ENCODE measurements at regions not wholly inside any gene's neighbourhood (a gene's known extent, or its start where the extent isn't known, plus 50 kb on each side); places are given as distances from the start of the nearest gene placed in this dataset.

DNA sequence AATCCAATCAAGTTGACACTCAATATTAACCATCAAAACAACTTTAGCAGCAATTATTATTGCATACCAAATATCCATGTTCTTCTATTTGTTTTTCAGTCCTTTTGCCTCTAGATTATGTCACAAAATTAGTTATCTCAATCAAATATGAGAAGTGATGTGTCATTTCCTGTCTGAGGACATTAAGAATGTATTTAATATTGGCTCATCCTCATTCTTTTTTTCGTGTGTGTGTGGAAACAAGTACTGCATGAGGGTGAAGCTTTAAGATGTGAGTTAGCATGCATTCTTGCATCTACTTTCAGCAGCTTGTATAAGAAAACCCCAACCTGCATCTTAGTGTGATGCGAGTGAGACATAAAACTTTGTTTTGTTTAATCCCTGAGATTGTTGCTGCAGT is 301.4 kb downstream of the GRIA2 start:
- ATAC-seq (no peak), DNase-seq (no peak)
- Histone ChIP-seq H3K27me3 (no peaks in the 10 kb centered on the region), H3K27ac (no peak overlapping the region), H3K4me1 (no peaks in the 10 kb centered on the region), H3K36me3 (no peaks in the 10 kb centered on the region), H3K4me3 (no peak overlapping the region), H3K9me3 (no peaks in the 10 kb centered on the region)
- in situ Hi-C loops (cut with MboI; ENCODE audit: low sequenced_read_pairs in 4 of 4) = no loop called here
- intact Hi-C loops (cut with DNase I; ENCODE audit: low total_unique reads) = no loop called here
- TF ChIP-seq POLR2A (IDR thresholded peaks at IDR 0.05) (no peak), CTCF (IDR thresholded peaks at IDR 0.05 in 4 of 5, conservative IDR thresholded peaks at IDR 0.05 in 1 of 5) (no peak)

DNA sequence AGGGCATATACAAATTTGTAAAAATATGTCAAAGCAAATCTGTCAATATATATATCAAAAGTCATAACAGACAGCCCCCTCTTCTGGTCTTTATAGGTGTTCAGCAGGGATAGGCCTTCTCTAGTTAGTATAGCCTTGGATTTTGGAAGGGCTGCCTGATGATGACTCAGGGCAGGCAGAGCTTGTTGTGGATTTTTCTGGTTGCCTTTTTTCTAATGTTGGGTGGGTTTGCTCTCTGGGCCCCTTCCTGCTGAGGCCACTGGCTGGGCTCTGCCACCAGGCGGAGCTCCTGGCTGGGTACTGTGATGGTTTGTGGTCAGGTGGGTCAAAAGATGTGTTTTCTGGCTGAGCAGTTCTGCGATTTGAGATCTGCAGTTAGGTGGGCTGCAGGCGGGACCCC is 294.2 kb downstream of the GRIA2 start:
- Histone ChIP-seq H3K4me3 (no peak overlapping the region), H3K27me3 (no peaks in the 10 kb centered on the region), H3K36me3 (no peaks in the 10 kb centered on the region), H3K27ac (no peak overlapping the region), H3K4me1 (no peaks in the 10 kb centered on the region), H3K9me3 (no peaks in the 10 kb centered on the region)
- in situ Hi-C loops (cut with MboI; ENCODE audit: low sequenced_read_pairs in 4 of 4) = no loop called here
- no peak for DNase-seq
- no peak for TF ChIP-seq POLR2A (IDR thresholded peaks at IDR 0.05)
- TF ChIP-seq CTCF (IDR thresholded peaks at IDR 0.05 in 4 of 5, conservative IDR thresholded peaks at IDR 0.05 in 1 of 5) = no peak
- no peak for ATAC-seq
- intact Hi-C loops (cut with DNase I; ENCODE audit: low total_unique reads) = no loop called here

- no peak overlapping the region for H3K27ac ChIP-seq
- no peaks in the 10 kb centered on the region for H3K27me3 ChIP-seq
- intact Hi-C loops (cut with DNase I; ENCODE audit: low total_unique reads) (no loop called here), in situ Hi-C loops (cut with MboI; ENCODE audit: low sequenced_read_pairs in 4 of 4) (no loop called here)
- H3K36me3 ChIP-seq = no peaks in the 10 kb centered on the region
- no peak overlapping the region for H3K4me3 ChIP-seq
- no peak for TF ChIP-seq POLR2A (IDR thresholded peaks at IDR 0.05)
- H3K9me3 ChIP-seq = no peaks in the 10 kb centered on the region
- ATAC-seq (no peak), DNase-seq (no peak)
- no peaks in the 10 kb centered on the region for H3K4me1 ChIP-seq
These were observed 288.8 kb downstream of the GRIA2 start for GRCh38 chr4:157509341-157509740.

DNA sequence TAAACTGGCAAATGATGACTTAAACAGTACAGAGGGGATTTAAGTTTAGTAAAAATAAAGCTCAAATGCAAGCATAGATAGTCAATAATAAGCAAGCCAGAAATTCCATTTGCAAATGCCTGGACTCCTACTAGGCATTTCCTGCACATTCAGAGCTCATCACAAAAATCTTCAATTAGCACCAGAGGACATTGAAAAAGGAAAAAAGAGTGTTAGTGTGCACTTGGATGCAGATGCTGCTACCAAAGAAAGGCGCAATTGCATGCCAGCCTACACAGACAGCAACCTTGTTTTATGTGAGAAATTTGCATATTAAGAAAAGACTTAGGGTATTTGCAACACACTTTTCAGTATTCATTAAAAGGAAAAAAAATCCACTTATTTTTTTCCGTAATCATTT is 282.1 kb downstream of the GRIA2 start:
- TF ChIP-seq CTCF (IDR thresholded peaks at IDR 0.05 in 4 of 5, conservative IDR thresholded peaks at IDR 0.05 in 1 of 5) = no peak
- TF ChIP-seq POLR2A (IDR thresholded peaks at IDR 0.05) = no peak
- Histone ChIP-seq H3K27me3 (no peaks in the 10 kb centered on the region), H3K27ac (no peak overlapping the region), H3K9me3 (no peaks in the 10 kb centered on the region), H3K36me3 (no peaks in the 10 kb centered on the region), H3K4me1 (no peaks in the 10 kb centered on the region), H3K4me3 (no peak overlapping the region)
- in situ Hi-C loops (cut with MboI; ENCODE audit: low sequenced_read_pairs in 4 of 4) (no loop called here), intact Hi-C loops (cut with DNase I; ENCODE audit: low total_unique reads) (no loop called here)
- DNase-seq (no peak), ATAC-seq (no peak)

DNA sequence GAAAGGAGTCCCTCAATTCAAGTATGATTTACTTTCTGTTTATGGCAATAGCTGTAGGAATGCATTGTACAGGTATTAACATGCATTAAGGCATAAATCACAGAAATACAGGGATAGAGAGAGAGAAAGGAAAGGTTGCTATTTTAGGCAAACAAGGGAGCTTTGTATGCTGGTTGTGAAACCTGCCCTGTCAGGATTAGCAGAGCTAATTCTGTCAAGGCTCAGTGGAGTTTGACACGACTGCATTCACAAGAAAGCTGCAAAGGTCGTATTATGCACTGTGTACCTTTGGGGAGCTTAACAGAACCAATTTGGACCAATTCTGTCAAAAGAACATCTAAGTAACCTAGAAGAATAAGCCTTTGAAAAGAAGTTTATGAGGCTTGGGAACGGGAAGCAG is 239.3 kb downstream of the GRIA2 start:
- Histone ChIP-seq H3K4me3 (no peak overlapping the region), H3K36me3 (no peaks in the 10 kb centered on the region), H3K9me3 (no peaks in the 10 kb centered on the region), H3K4me1 (no peaks in the 10 kb centered on the region), H3K27me3 (no peaks in the 10 kb centered on the region), H3K27ac (no peak overlapping the region)
- TF ChIP-seq POLR2A (IDR thresholded peaks at IDR 0.05) = no peak
- intact Hi-C loops (cut with DNase I; ENCODE audit: low total_unique reads) = no loop called here
- DNase-seq (no peak), ATAC-seq (no peak)
- in situ Hi-C loops (cut with MboI; ENCODE audit: low sequenced_read_pairs in 4 of 4) = no loop called here

DNA sequence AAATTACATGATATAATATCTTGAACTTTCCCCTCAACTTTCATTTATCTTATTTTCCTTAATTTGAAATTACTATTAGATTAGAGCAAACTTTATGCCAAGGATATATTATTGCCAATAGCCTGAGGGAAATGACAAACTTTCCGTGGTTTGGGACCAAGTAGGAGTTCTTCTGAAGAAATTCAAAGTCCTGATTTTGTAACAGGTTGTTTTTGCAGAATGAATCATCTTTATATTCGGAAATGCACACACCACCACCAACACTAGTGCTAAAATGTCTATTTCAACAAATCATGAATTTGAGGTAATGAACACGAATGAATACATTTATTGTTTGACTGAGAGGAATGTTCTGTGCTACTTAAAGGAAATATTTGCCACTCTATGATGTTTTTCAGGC is 226.7 kb downstream of the GRIA2 start:
- Histone ChIP-seq H3K4me1 (no peaks in the 10 kb centered on the region), H3K36me3 (no peaks in the 10 kb centered on the region), H3K27ac (no peak overlapping the region), H3K27me3 (no peaks in the 10 kb centered on the region), H3K9me3 (no peaks in the 10 kb centered on the region), H3K4me3 (no peak overlapping the region)
- TF ChIP-seq POLR2A (IDR thresholded peaks at IDR 0.05) (no peak), CTCF (IDR thresholded peaks at IDR 0.05 in 4 of 5, conservative IDR thresholded peaks at IDR 0.05 in 1 of 5) (no peak)
- in situ Hi-C loops (cut with MboI; ENCODE audit: low sequenced_read_pairs in 4 of 4) (no loop called here), intact Hi-C loops (cut with DNase I; ENCODE audit: low total_unique reads) (no loop called here)
- no peak for ATAC-seq
- no peak for DNase-seq
